Nephron progenitor cell (in vitro differentiated cells): ENCODE measurements at regions not wholly inside any gene's neighbourhood (a gene's known extent, or its start where the extent isn't known, plus 50 kb on each side); places are given as distances from the start of the nearest gene placed in this dataset.
A peak's percentile ranks its signal among the peaks of the same experiment; 100 is the strongest.

Experiments
- DNase-seq: peaks from one replicate; pipeline ENCODE4 v3.0.0; 2021
- H3K27ac Mint-ChIP-seq: 2 replicates; pipeline ENCODE4 v1.8.0; 2021; ENCODE audit warnings: mild to moderate bottlenecking, moderate library complexity, mixed read lengths
- H3K27me3 Mint-ChIP-seq: 2 replicates; pipeline ENCODE4 v1.8.0; 2021; ENCODE audit warnings: mild to moderate bottlenecking, low read depth, mixed read lengths; ENCODE audit not compliant: poor library complexity
- H3K36me3 Mint-ChIP-seq: 2 replicates; pipeline ENCODE4 v1.8.0; 2021; ENCODE audit warnings: low read depth, mixed read lengths
- H3K4me1 Mint-ChIP-seq: 2 replicates; pipeline ENCODE4 v1.8.0; 2021; ENCODE audit warnings: mixed read lengths
- H3K4me3 Mint-ChIP-seq: 2 replicates; pipeline ENCODE4 v1.8.0; 2021; ENCODE audit warnings: mild to moderate bottlenecking, moderate library complexity, mixed read lengths
- H3K9me3 Mint-ChIP-seq: 2 replicates; pipeline ENCODE4 v1.8.0; 2021; ENCODE audit warnings: mild to moderate bottlenecking, moderate library complexity, mixed read lengths
- CTCF ChIP-seq: fragments of 200-600 bp; sonication (generic); IDR thresholded peaks from 2 replicates; pipeline ENCODE4 v1.5.0; 2021; ENCODE audit warnings: antibody characterized with exemption

GRCh38 chr4:179392787-179393186, 1950.5 kb upstream of the AGA start:
- peaks cover 6% of the 10 kb centered on the region for H3K36me3 Mint-ChIP-seq
- no peak overlapping the region for H3K27ac Mint-ChIP-seq
- no peak for DNase-seq
- H3K27me3 Mint-ChIP-seq = peaks cover 4% of the 10 kb centered on the region
- peaks cover 8% of the 10 kb centered on the region for H3K4me1 Mint-ChIP-seq
- no peak for TF ChIP-seq CTCF
- H3K9me3 Mint-ChIP-seq = peaks cover 14% of the 10 kb centered on the region
- H3K4me3 Mint-ChIP-seq = no peak overlapping the region

DNA sequence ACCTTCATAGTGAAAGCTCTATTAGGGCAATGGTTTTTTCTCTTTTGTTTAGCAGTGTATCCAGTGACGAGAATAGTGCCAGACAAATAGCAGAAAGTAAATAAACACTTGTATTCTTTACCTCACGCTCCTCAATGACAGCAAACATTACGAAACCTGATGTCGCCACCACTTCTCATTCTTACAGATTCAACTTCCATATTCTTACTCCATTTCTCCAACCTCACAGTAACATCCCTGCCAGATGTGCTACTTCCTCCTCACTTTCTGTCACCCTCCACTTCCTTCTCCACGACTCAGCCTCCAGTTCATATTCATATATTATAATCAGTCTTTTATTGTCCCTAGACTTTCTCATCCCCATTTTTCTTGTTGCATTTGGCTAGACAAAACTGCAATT, 1956.2 kb upstream of the AGA start:
- TF ChIP-seq CTCF = no peak
- DNase-seq = no peak
- Mint-ChIP-seq H3K36me3 (peaks cover 6% of the 10 kb centered on the region), H3K4me3 (no peak overlapping the region), H3K27ac (peak overlapping the region; percentile 15), H3K4me1 (peaks cover 19% of the 10 kb centered on the region), H3K9me3 (peaks cover 14% of the 10 kb centered on the region), H3K27me3 (no peaks in the 10 kb centered on the region)

- no peak for DNase-seq
- Mint-ChIP-seq H3K9me3 (peaks cover 19% of the 10 kb centered on the region), H3K27ac (peak overlapping the region; percentile 2), H3K4me3 (no peak overlapping the region), H3K27me3 (peaks cover 3% of the 10 kb centered on the region), H3K4me1 (peaks cover 19% of the 10 kb centered on the region), H3K36me3 (peaks cover 6% of the 10 kb centered on the region)
- no peak for TF ChIP-seq CTCF
Measured at GRCh38 chr4:179399054-179399782, 1957.0 kb upstream of the AGA start.

DNA sequence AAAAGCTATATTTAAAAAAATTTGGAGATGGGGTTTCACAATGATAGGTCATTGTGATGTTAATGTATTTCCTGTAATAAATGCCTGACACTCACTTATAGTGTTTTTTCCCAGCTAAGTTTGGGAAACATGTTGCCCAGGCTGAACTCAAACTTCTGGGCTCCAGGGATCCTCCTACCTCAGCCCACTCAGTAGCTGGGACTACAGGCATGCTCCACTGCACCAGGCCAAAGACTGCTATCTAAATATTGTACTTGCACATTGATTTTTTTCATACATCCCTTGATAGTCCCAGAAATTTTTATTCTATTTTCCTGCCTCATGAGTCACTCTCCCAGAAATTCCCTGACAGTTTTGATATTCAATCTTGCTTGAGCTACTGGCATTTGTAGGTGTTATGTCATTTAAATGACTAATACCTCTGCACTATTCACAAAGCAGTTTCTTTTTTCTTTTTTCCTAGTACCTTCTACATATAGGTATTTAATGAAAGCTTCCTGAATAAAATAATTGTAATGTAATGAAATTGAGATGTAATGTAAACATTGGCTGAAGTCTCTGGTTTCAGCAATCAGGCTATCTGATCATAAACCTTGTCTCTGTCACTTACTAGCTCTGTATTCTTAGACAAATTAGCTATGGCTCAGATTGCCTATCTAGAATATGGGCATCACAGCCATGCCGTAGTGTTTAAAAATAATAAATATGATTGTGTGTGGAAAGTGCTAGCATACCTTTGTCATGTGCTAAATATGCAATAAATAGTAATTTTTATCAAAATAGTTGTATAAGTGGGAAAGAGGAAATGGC, 1973.0 kb upstream of the AGA start:
- H3K27ac Mint-ChIP-seq = peak overlapping the region; percentile 89

DNA sequence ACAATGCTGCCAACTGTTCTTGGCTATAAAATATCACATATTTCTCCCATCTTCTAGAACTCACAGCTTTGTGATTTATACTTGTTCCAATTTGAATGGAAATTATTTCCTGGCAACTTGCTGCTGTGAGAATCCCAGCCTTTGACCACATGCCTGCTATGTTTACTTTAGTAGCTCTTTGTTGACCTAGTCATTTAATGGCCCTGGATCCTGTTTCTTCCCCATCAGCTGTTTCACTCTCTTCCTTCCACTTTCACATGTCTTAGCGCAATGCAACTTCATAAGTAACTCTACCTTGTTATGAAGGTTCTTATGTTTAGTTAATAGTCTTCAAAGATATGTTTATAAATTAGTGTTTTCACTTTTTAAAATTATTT, 1973.6 kb upstream of the AGA start:
- peak overlapping the region; percentile 65 for H3K4me3 Mint-ChIP-seq
- H3K4me1 Mint-ChIP-seq = peaks cover 69% of the 10 kb centered on the region
- peak overlapping the region; percentile 89 for H3K27ac Mint-ChIP-seq
- no peak for TF ChIP-seq CTCF
- no peaks in the 10 kb centered on the region for H3K9me3 Mint-ChIP-seq
- H3K27me3 Mint-ChIP-seq = no peaks in the 10 kb centered on the region
- peak; percentile 14 for DNase-seq
- no peaks in the 10 kb centered on the region for H3K36me3 Mint-ChIP-seq

More for the DNA sequence above, 1973.0 kb upstream of the AGA start:
- Mint-ChIP-seq H3K27me3 (no peaks in the 10 kb centered on the region), H3K4me3 (peak overlapping the region; percentile 65), H3K4me1 (peaks cover 69% of the 10 kb centered on the region), H3K9me3 (no peaks in the 10 kb centered on the region), H3K36me3 (no peaks in the 10 kb centered on the region)
- DNase-seq = peak; percentile 6
- no peak for TF ChIP-seq CTCF
